ENCODE measurements at regions not wholly inside any gene's neighbourhood (a gene's known extent, or its start where the extent isn't known, plus 50 kb on each side); places are given as distances from the start of the nearest gene placed in this dataset.

DNA sequence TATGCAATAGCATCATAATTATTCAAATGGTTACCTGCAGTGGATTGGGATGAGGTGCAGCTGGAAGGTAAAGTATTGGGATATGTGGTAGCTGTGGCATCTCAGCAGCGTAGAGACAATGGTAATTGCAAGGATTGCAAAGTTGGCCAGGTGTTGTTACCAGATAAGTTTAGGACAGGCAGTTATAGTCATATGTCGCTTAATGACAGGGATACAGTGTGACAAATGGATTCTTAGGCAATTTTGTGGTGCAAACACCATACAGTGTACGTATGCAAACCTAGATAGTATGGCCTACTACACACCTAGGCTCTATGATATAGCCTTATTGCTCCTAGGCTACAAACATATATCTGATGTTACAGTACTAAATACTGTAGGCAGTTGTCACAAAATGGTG lies 163.5 kb upstream of the LYZL2 start:
- H3K27me3 Mint-ChIP-seq, result no peaks in the 10 kb centered on the region
- peaks cover 34% of the 10 kb centered on the region for H3K4me1 Mint-ChIP-seq
- intact Hi-C loops (cut with micrococcal nuclease), result no loop called here
- DNase-seq, result no peak
- no peak overlapping the region for H3K27ac Mint-ChIP-seq
- H3K36me3 Mint-ChIP-seq (ENCODE audit: low read depth), result peaks cover 3% of the 10 kb centered on the region
- no peak overlapping the region for H3K4me3 Mint-ChIP-seq
- peaks cover 8% of the 10 kb centered on the region for H3K9me3 Mint-ChIP-seq

DNA sequence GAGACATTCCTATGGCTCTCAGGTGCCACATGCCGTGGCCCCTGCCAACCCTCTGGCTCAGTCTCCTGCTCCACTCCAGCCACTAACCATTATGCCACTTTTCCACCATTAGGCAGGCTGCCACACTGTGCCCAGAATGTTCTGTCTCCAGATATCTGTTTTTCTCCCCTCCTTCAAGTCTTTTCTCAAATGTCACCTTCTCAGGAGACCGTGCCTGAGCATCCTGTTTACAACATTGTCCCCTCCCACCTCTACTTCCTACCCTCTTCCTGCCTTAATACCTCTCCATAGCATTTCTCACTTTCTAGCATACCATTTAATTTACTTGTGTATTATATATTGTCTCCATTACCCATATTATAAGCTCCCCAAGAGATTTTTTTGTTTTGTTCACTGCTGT lies 162.5 kb upstream of the LYZL2 start:
- peak overlapping the region; percentile 64 for H3K4me3 Mint-ChIP-seq
- intact Hi-C loops (cut with micrococcal nuclease), result no loop called here

DNA sequence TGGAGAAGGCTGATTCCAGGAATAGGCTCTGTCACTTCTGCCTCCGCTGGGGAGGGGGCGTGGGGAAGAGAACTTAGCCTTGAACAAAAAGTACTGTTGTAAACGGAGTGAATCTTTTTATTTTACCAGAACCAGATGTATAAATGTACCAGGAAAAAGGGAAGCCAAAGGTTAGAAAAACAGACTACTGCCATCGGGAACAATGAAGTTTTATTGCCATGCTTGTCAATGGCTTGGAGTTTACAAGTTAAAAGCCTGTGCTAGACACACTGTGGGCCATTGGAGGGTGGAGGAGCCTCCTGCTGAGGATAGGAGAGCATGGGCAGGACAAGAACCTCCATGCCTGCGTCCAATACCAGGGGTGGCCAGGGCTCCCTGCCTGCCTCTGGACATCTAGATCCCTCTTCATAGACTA lies 161.7 kb upstream of the LYZL2 start:
- Mint-ChIP-seq H3K4me3 (no peak overlapping the region), H3K27ac (peak overlapping the region; percentile 81), H3K36me3 (ENCODE audit: low read depth) (peaks cover 3% of the 10 kb centered on the region), H3K4me1 (peaks cover 38% of the 10 kb centered on the region), H3K27me3 (no peaks in the 10 kb centered on the region), H3K9me3 (peaks cover 4% of the 10 kb centered on the region)
- DNase-seq, result no peak
- intact Hi-C loops (cut with micrococcal nuclease), result no loop called here

More for the DNA sequence above, 162.5 kb upstream of the LYZL2 start:
- no peaks in the 10 kb centered on the region for H3K27me3 Mint-ChIP-seq
- peaks cover 38% of the 10 kb centered on the region for H3K4me1 Mint-ChIP-seq
- H3K36me3 Mint-ChIP-seq (ENCODE audit: low read depth), result peaks cover 3% of the 10 kb centered on the region
- H3K27ac Mint-ChIP-seq, result peak overlapping the region; percentile 81
- peaks cover 4% of the 10 kb centered on the region for H3K9me3 Mint-ChIP-seq
- peak; percentile 65 for DNase-seq

DNA sequence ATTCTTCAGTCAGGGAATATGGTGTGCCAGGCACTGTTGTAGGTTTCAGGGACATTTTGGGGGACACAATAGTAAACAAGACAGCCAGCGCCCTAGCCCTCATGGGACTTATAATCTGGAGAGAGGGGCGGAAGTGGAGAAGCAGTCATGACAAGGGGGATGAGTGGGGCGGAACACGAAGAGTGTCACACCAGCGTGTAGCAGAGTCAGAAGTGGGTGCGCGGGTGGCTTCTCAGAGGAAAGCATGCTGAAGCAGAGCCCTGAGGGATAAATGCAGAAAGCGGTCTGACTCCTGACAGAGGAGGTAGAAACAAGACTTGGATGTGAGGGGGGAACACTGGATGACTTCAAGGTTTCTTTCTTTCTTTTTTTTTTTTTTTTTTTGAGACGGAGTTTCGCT lies 160.3 kb upstream of the LYZL2 start:
- peak overlapping the region; percentile 6 for H3K4me3 Mint-ChIP-seq
- intact Hi-C loops (cut with micrococcal nuclease), result loop anchor here (10.0 kb wide), 1 partner anchor 815 kb away; no protein-coding TSS in a partner anchor

DNA sequence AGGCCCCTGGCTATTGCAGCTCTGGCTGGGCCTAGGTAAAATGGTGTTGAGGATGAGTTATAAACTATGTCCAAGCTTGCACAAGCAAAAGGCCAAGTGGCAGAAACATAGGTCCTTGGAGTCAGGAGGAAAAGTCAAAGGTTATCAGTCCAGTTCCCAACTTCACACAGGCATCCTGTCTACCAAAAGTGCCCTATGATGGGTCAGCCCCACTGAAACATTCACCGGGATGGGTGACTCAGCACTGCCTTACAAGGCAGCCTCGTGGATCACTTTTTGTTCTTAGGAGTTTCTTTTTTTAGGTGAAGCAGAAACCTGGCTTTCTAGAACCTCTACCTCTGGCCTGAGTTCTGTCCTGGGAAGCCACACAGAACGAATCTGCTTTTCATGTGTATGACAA lies 158.8 kb upstream of the LYZL2 start:
- no peak overlapping the region for H3K27ac Mint-ChIP-seq
- peaks cover 50% of the 10 kb centered on the region for H3K4me1 Mint-ChIP-seq

More for the DNA sequence above, 160.3 kb upstream of the LYZL2 start:
- Mint-ChIP-seq H3K9me3 (peaks cover 4% of the 10 kb centered on the region), H3K36me3 (ENCODE audit: low read depth) (peaks cover 3% of the 10 kb centered on the region), H3K27me3 (no peaks in the 10 kb centered on the region), H3K27ac (peak overlapping the region; percentile 35), H3K4me1 (peaks cover 40% of the 10 kb centered on the region)
- no peak for DNase-seq

DNA sequence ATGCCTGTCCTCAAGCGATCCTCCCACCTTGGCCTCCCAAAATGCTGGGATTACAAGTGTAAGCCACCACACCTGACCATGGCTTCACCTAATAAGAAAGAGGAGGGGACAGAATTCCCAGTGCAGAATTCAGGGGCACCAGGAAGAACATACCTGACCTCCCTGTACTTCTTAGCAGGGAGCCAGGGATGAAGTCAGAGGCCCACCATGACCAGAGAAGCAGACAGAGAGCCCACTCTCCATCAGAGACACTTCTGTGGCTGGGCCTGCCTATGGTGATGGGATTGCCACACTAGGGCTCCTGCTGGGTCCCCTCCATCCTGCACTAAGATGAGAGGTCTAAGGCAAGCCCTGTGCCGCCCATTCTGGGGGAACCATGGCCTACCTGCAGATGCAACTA lies 157.4 kb upstream of the LYZL2 start:
- no peak overlapping the region for H3K4me3 Mint-ChIP-seq
- H3K27me3 Mint-ChIP-seq, result no peaks in the 10 kb centered on the region
- no peak overlapping the region for H3K27ac Mint-ChIP-seq
- peaks cover 4% of the 10 kb centered on the region for H3K9me3 Mint-ChIP-seq
- intact Hi-C loops (cut with micrococcal nuclease), result loop anchor here (10.0 kb wide), 1 partner anchor 818 kb away; no protein-coding TSS in a partner anchor
- peaks cover 49% of the 10 kb centered on the region for H3K4me1 Mint-ChIP-seq
- H3K36me3 Mint-ChIP-seq (ENCODE audit: low read depth), result peaks cover 3% of the 10 kb centered on the region
- no peak for DNase-seq

More for the DNA sequence above, 158.8 kb upstream of the LYZL2 start:
- intact Hi-C loops (cut with micrococcal nuclease), result loop anchor here (10.0 kb wide), 1 partner anchor 816 kb away; no protein-coding TSS in a partner anchor
- H3K4me3 Mint-ChIP-seq, result no peak overlapping the region
- no peak for DNase-seq
- no peaks in the 10 kb centered on the region for H3K27me3 Mint-ChIP-seq
- peaks cover 4% of the 10 kb centered on the region for H3K9me3 Mint-ChIP-seq
- peaks cover 3% of the 10 kb centered on the region for H3K36me3 Mint-ChIP-seq (ENCODE audit: low read depth)

DNA sequence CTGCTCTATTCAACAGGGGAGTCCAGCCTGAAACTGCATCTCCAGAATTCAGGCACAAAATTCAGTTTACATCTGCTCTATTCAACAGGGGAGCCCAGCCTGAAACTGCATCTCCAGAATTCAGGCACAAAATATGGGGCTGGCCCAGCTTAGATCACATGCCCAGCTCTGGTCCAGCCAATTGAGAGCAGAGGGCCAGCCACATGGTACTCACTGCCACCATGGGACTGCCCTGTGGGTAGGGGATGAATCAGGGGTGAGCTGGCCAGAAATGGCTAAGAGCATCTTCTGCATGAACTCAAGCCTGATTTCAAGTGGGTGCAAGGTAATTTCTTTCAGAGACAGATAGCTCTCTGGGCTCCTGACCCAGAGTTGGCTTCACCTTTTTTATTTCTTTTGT lies 156.6 kb upstream of the LYZL2 start:
- no peak for DNase-seq
- Mint-ChIP-seq H3K9me3 (peaks cover 4% of the 10 kb centered on the region), H3K4me3 (peak overlapping the region; percentile 84), H3K36me3 (ENCODE audit: low read depth) (peaks cover 3% of the 10 kb centered on the region), H3K4me1 (peaks cover 41% of the 10 kb centered on the region), H3K27me3 (no peaks in the 10 kb centered on the region), H3K27ac (no peak overlapping the region)
- intact Hi-C loops (cut with micrococcal nuclease), result loop anchor here (10.0 kb wide), 1 partner anchor 819 kb away; no protein-coding TSS in a partner anchor

DNA sequence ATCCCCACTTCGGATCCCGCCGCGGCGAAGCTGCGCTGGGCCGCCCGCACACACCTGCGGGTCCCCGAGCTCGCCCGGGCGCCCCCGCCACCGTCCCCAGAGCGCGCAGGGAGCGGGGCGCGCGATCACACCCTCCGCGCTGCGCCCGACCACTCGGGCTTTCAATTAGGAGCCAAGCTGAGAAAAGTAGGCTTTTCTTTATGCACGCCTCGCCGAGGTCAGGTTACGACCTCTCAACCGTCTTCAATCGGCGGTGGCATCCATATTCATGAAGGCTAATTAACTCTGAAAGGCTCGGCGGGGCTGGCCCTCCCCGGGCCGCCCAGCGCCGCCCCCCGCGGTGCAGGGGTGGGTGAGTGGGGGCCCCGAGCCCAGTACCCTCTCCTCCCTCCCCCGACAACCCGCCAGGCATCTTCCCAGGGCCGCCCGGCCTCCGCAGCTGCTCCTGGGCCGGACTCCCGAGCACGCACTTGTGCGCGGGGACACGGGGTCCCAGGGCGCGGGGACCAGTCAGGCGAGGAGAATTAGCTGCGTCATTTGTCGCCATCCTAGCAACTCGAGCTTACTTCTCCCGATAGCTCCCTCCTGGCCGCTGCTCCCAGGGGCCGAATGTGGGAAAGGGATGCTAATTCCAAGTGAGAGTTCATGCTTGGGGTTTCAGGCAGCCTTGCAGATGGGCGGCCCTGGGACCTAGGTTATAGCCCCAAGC lies 155.5 kb upstream of the LYZL2 start:
- peak overlapping the region; percentile 73 for H3K27ac Mint-ChIP-seq
- peak overlapping the region; percentile 84 for H3K4me3 Mint-ChIP-seq
- DNase-seq, result peak; percentile 77
- no peaks in the 10 kb centered on the region for H3K27me3 Mint-ChIP-seq
- intact Hi-C loops (cut with micrococcal nuclease), result loop anchor here (1.0 to 10.0 kb wide), 7 partner anchors 56 to 1023 kb away; partner anchors contain the start of gene ZEB1
- H3K9me3 Mint-ChIP-seq, result peaks cover 4% of the 10 kb centered on the region
- peaks cover 37% of the 10 kb centered on the region for H3K4me1 Mint-ChIP-seq
- peaks cover 3% of the 10 kb centered on the region for H3K36me3 Mint-ChIP-seq (ENCODE audit: low read depth)

DNA sequence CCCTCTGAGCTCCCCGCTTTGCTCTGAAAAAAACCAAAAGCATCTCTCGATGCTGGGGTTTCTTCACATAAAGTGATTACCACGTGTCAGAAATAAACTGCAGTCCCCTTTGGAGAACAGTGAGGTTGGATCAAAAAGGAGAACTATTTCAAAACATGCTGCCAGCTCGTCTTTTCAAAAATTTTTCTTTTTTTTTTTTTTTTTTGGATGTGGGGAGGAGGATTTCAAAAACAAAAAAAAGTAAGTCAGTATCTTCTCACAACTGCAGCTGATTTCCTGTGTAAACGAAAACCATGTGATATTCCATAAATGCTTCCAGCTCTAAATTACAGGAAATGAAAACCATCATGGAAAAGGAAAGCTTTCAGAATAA lies 155.0 kb upstream of the LYZL2 start:
- Mint-ChIP-seq H3K4me3 (peak overlapping the region; percentile 84), H3K27ac (peak overlapping the region; percentile 86)
- intact Hi-C loops (cut with micrococcal nuclease), result loop anchor here (1.0 to 10.0 kb wide), 7 partner anchors 56 to 1024 kb away; partner anchors contain the start of gene ZEB1

DNA sequence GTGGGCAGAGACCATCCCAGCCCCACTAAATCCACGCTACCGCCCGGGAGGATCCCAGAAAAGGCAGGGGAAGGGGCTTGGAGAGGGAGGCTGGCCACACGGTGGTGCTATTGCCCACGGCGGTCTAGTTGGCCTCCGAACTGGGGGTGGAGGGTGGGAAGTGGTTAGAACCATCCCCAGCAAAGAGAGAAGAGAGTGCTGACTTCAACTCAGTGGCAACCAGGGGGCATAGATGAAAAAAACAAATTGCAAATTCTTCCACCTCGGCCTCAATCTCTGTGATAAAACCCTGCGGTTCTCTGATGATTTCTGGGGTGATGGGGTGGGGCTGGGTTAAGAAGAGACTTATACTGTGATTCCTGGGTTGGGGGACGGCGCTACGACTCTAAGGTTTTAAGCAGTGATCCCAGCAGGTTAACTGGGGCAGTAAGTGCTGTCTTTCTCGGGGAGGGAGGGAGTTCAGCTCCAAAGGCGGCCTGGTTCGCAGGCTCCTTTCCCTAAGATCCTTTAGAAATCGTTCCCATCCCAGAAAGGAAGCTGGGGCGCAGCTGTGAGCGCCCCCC lies 154.5 kb upstream of the LYZL2 start:
- H3K27me3 Mint-ChIP-seq, result peaks cover 2% of the 10 kb centered on the region
- no peaks in the 10 kb centered on the region for H3K36me3 Mint-ChIP-seq (ENCODE audit: low read depth)
- H3K4me1 Mint-ChIP-seq, result peaks cover 30% of the 10 kb centered on the region
- peak; percentile 94 for DNase-seq
- peak overlapping the region; percentile 86 for H3K27ac Mint-ChIP-seq
- intact Hi-C loops (cut with micrococcal nuclease), result loop anchor here (1.0 to 10.0 kb wide), 8 partner anchors 55 to 1024 kb away; partner anchors contain the start of gene ZEB1
- H3K4me3 Mint-ChIP-seq, result peak overlapping the region; percentile 84
- no peaks in the 10 kb centered on the region for H3K9me3 Mint-ChIP-seq

More for the DNA sequence above, 155.0 kb upstream of the LYZL2 start:
- no peaks in the 10 kb centered on the region for H3K9me3 Mint-ChIP-seq
- no peaks in the 10 kb centered on the region for H3K27me3 Mint-ChIP-seq
- DNase-seq, result no peak
- H3K4me1 Mint-ChIP-seq, result peaks cover 33% of the 10 kb centered on the region
- H3K36me3 Mint-ChIP-seq (ENCODE audit: low read depth), result no peaks in the 10 kb centered on the region

DNA sequence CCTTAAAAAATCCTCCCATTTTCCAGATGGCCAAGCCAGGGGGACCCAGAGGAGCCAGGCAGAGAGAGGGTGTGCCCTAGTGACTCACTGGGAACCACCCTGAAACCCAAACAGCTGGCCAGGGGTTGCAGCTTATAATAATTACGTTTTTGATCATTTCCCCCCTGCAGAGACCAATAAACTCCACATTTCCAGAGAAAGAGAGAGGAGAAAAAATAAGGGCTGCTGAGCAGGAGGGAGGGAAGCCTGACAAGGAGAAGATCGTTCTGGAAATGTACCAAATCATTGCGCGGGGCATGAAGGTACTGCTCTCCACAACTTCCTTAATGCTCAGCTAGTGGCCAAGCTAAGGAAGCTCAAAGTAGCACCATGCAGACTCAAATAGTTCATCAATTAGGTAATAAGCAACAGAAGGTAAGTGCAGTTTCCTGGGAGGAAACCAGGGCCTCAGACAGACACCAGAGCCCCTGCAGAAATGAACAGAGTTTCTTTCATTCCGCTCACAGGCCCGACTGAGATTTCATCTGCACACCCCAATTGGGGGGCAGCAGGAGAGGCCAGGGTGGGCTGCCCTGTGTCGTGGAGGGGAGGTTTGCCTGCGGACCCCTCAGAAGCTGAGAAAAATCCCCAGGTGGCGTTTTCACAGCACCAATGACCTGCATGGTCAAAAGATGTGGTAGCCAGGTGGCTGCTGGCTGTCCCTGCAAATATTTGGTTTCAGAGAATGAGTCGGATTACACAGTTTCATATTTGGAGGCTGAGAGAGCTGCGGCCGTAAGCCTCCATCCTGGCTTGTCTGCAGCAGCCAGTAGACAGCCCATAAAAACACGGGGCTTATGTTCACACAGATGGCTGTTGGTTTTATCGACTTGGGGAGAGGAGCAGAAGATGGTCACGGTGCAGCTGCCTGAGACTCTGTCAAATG lies 153.2 kb upstream of the LYZL2 start:
- peaks cover 8% of the 10 kb centered on the region for H3K27me3 Mint-ChIP-seq
- H3K4me3 Mint-ChIP-seq, result no peak overlapping the region
- H3K27ac Mint-ChIP-seq, result peak overlapping the region; percentile 86
- H3K9me3 Mint-ChIP-seq, result no peaks in the 10 kb centered on the region
- DNase-seq, result no peak
- peaks cover 23% of the 10 kb centered on the region for H3K4me1 Mint-ChIP-seq
- H3K36me3 Mint-ChIP-seq (ENCODE audit: low read depth), result no peaks in the 10 kb centered on the region
- intact Hi-C loops (cut with micrococcal nuclease), result loop anchor here (2.0 to 10.0 kb wide), 2 partner anchors 708 to 822 kb away; no protein-coding TSS in a partner anchor

DNA sequence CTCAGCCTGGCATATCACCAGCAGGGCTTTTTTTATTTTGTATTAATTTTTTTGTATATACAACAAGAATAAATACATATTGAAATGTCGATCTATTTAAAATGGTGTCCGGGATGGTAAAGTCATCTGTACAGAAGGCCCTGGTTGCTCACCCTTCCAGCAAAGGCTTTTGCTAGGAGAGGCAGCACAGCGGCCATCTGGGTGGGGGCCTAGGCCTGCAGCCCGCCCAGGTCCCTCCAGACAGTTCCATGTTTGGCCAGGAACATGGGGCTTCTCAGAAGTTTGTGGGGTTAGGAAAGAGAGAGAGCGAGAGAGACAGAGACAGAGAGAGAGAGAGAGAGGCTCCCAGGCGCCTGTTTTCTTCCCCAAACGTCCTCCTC lies 152.6 kb upstream of the LYZL2 start:
- no peaks in the 10 kb centered on the region for H3K36me3 Mint-ChIP-seq (ENCODE audit: low read depth)
- peaks cover 21% of the 10 kb centered on the region for H3K4me1 Mint-ChIP-seq
- intact Hi-C loops (cut with micrococcal nuclease), result loop anchor here (2.0 to 10.0 kb wide), 2 partner anchors 709 to 823 kb away; no protein-coding TSS in a partner anchor
- no peak overlapping the region for H3K27ac Mint-ChIP-seq
- no peak overlapping the region for H3K4me3 Mint-ChIP-seq
- peaks cover 8% of the 10 kb centered on the region for H3K27me3 Mint-ChIP-seq
- DNase-seq, result no peak
- no peaks in the 10 kb centered on the region for H3K9me3 Mint-ChIP-seq

DNA sequence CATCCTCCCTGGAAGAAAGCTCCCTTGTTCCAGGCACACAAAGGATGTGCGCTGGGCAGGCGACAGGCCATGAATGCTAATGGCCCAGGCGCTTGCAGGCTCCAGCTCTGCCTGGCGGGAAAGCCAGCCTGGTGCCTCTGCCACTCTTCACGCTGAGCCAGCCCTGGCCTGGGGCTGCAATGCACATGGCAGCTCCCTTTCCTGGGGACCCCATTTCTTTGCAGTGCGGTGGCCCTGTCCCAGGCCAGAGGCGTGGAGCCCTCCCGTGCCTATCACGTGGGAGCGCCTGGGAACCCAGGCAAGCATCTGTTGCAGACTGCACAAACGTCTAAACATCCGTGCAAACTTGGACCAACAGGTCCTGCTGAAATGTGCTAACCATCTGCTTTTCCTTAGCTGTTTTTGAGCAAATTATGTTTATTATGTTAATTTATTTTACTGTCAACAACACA lies 152.1 kb upstream of the LYZL2 start:
- H3K27ac Mint-ChIP-seq, result no peak overlapping the region
- H3K4me1 Mint-ChIP-seq, result peaks cover 21% of the 10 kb centered on the region
- DNase-seq, result no peak
- no peak overlapping the region for H3K4me3 Mint-ChIP-seq
- intact Hi-C loops (cut with micrococcal nuclease), result loop anchor here (2.0 to 10.0 kb wide), 2 partner anchors 709 to 823 kb away; no protein-coding TSS in a partner anchor
- no peaks in the 10 kb centered on the region for H3K9me3 Mint-ChIP-seq
- peaks cover 8% of the 10 kb centered on the region for H3K27me3 Mint-ChIP-seq
- no peaks in the 10 kb centered on the region for H3K36me3 Mint-ChIP-seq (ENCODE audit: low read depth)
